ENCODE measurements at regions not wholly inside any gene's neighbourhood (a gene's known extent, or its start where the extent isn't known, plus 50 kb on each side); places are given as distances from the start of the nearest gene placed in this dataset. TPM values are rescaled to one million over a fixed set of nuclear protein-coding genes. Genes with fewer than 3 reads are reported as not detected.
"Not testable (repeated sequence)": the region's sequence is repeated elsewhere in the genome, so short reads cannot be mapped to it uniquely, and the experiment has no call there.

- DNase-seq: no peak
Observed at GRCh38 chr1:31510853-31511789, 65.2 kb upstream of the TINAGL1 start.

GRCh38 chr1:31511848-31512615, 64.3 kb upstream of the TINAGL1 start:
- no peak for DNase-seq

GRCh38 chr1:31514117-31514516, 62.2 kb upstream of the TINAGL1 start:
- no peak for DNase-seq

- no peak for DNase-seq
Observed at GRCh38 chr1:31515056-31515775, 61.1 kb upstream of the TINAGL1 start.

GRCh38 chr1:31515936-31516335, 60.4 kb upstream of the TINAGL1 start:
- DNase-seq: no peak

- no peak for DNase-seq
Observed at GRCh38 chr1:31517301-31517700, 59.0 kb upstream of the TINAGL1 start.

- not testable (repeated sequence) for DNase-seq
Observed at GRCh38 chr1:31517986-31518385, 58.3 kb upstream of the TINAGL1 start.

GRCh38 chr1:31521761-31522555, 54.4 kb upstream of the TINAGL1 start:
- no peak for DNase-seq

- DNase-seq: no peak
Observed at GRCh38 chr1:31522556-31522845, 53.8 kb upstream of the TINAGL1 start.

- no peak for DNase-seq
Observed at GRCh38 chr1:31523012-31523411, 53.3 kb upstream of the TINAGL1 start.

- no peak for DNase-seq
Observed at GRCh38 chr1:31523769-31524168, 52.5 kb upstream of the TINAGL1 start.

GRCh38 chr1:31524186-31524901, 52.0 kb upstream of the TINAGL1 start:
- DNase-seq: no peak

Small RNA genes lying in the stretch of these regions (small RNA-seq; reads per million reads assigned to genes)
- not detected for gene RF00019 (ENCODE audit: low replicate concordance)
- gene RNU6-40P (ENCODE audit: low replicate concordance): not detected

All from tongue (tissue), 2 donors.